Osteoblast (primary cell): ENCODE measurements at regions not wholly inside any gene's neighbourhood (a gene's known extent, or its start where the extent isn't known, plus 50 kb on each side); places are given as distances from the start of the nearest gene placed in this dataset.

ENCODE experiments used
- DNase-seq: peaks from one replicate; pipeline ENCODE4 v3.0.0; 2011; ENCODE audit warnings: low spot score, mixed read lengths; ENCODE audit not compliant: insufficient read length; ENCODE audit errors: missing footprints
- H2AFZ ChIP-seq: 2 replicates; pipeline ENCODE4 v1.6.0; 2011; ENCODE audit warnings: mild to moderate bottlenecking, low read length
- H3K27ac ChIP-seq: 2 replicates; pipeline ENCODE4 v1.5.1; 2011; ENCODE audit warnings: mild to moderate bottlenecking, low read depth, low read length, moderate library complexity
- H3K27me3 ChIP-seq: 2 replicates; pipeline ENCODE4 v1.6.0; 2012; ENCODE audit warnings: mild to moderate bottlenecking, control low read depth, inconsistent platforms, low read length, moderate library complexity; ENCODE audit not compliant: insufficient read depth
- H3K36me3 ChIP-seq: 2 replicates; pipeline ENCODE4 v1.5.1; 2011; ENCODE audit warnings: mild to moderate bottlenecking, low read length, control low read depth, moderate library complexity; ENCODE audit not compliant: insufficient read depth
- H3K4me1 ChIP-seq: 2 replicates; pipeline ENCODE4 v1.5.1; 2011; ENCODE audit warnings: mild to moderate bottlenecking, low read length, control low read depth, moderate library complexity; ENCODE audit not compliant: insufficient read depth
- H3K4me2 ChIP-seq: 2 replicates; pipeline ENCODE4 v1.6.0; 2011; ENCODE audit warnings: mild to moderate bottlenecking, low read length; ENCODE audit not compliant: insufficient read depth
- H3K4me3 ChIP-seq: fragments of 200-600 bp; sonication (generic); 3 replicates; pipeline ENCODE4 v1.5.1; 2012; ENCODE audit warnings: mild to moderate bottlenecking, low read length, inconsistent platforms; ENCODE audit not compliant: insufficient read depth
- H3K79me2 ChIP-seq: 2 replicates; pipeline ENCODE4 v1.6.0; 2012; ENCODE audit warnings: mild to moderate bottlenecking, low read length, control low read depth, inconsistent platforms; ENCODE audit not compliant: insufficient read depth
- H3K9me3 ChIP-seq: 2 replicates; pipeline ENCODE4 v1.5.1; 2011; ENCODE audit warnings: low read depth, low read length, control low read depth
- H4K20me1 ChIP-seq: 2 replicates; pipeline ENCODE4 v1.6.0; 2012; ENCODE audit warnings: mild to moderate bottlenecking, low read length, control low read depth; ENCODE audit not compliant: insufficient read depth
- CTCF ChIP-seq: IDR thresholded peaks from 2 replicates; pipeline ENCODE4 v1.5.1; 2011; ENCODE audit warnings: mild to moderate bottlenecking, low read depth, low read length, moderate library complexity; ENCODE audit errors: extremely low read depth

GRCh38 chr18:51658436-51658835, 461.0 kb upstream of the MEX3C start:
- no peaks in the 10 kb centered on the region for H4K20me1 ChIP-seq
- H3K27ac ChIP-seq, result no peak overlapping the region
- H3K27me3 ChIP-seq, result no peaks in the 10 kb centered on the region
- no peak overlapping the region for H2AFZ ChIP-seq
- H3K79me2 ChIP-seq, result no peaks in the 10 kb centered on the region
- H3K36me3 ChIP-seq, result no peaks in the 10 kb centered on the region
- H3K4me1 ChIP-seq, result no peaks in the 10 kb centered on the region
- H3K9me3 ChIP-seq, result no peaks in the 10 kb centered on the region
- DNase-seq, result no peak
- H3K4me2 ChIP-seq, result no peak overlapping the region
- H3K4me3 ChIP-seq, result no peak overlapping the region
- TF ChIP-seq CTCF, result no peak

- H4K20me1 ChIP-seq, result no peaks in the 10 kb centered on the region
- peak; percentile 2 for DNase-seq
- H3K36me3 ChIP-seq, result no peaks in the 10 kb centered on the region
- no peaks in the 10 kb centered on the region for H3K4me1 ChIP-seq
- H3K4me2 ChIP-seq, result no peak overlapping the region
- H3K27ac ChIP-seq, result no peak overlapping the region
- H2AFZ ChIP-seq, result no peak overlapping the region
- no peaks in the 10 kb centered on the region for H3K9me3 ChIP-seq
- no peak overlapping the region for H3K4me3 ChIP-seq
- no peaks in the 10 kb centered on the region for H3K27me3 ChIP-seq
- TF ChIP-seq CTCF, result no peak
- H3K79me2 ChIP-seq, result no peaks in the 10 kb centered on the region
These were observed 462.3 kb upstream of the MEX3C start for GRCh38 chr18:51659781-51660180.

DNA sequence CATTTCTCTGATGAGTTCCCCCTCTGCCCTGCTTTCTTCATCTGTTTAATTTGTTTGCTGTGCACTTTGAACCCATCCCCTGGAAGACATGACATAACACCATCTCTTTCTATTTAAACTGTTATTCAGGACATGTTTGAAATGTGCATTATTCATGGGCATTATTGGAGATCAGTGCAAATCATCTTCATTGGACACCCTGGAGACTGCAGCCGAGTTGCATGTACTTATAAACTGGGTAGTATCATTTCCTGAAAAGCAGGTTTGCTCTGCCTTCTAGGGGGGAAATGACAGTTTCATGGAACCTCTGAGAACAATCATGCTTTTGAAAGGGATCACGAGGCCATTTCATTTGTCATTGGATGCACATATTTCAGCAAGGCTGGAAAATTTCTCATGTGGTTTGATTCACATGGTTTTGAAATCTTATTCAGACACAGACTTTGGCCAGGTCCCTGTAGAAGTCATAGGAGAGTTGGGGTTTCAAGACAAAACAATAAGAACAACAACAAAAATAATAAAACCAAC, 462.8 kb upstream of the MEX3C start:
- Histone ChIP-seq H3K4me3 (no peak overlapping the region), H4K20me1 (no peaks in the 10 kb centered on the region), H3K79me2 (no peaks in the 10 kb centered on the region), H2AFZ (no peak overlapping the region), H3K9me3 (no peaks in the 10 kb centered on the region), H3K36me3 (no peaks in the 10 kb centered on the region), H3K4me2 (no peak overlapping the region), H3K27me3 (no peaks in the 10 kb centered on the region), H3K27ac (no peak overlapping the region), H3K4me1 (no peaks in the 10 kb centered on the region)
- no peak for TF ChIP-seq CTCF
- DNase-seq, result no peak

DNA sequence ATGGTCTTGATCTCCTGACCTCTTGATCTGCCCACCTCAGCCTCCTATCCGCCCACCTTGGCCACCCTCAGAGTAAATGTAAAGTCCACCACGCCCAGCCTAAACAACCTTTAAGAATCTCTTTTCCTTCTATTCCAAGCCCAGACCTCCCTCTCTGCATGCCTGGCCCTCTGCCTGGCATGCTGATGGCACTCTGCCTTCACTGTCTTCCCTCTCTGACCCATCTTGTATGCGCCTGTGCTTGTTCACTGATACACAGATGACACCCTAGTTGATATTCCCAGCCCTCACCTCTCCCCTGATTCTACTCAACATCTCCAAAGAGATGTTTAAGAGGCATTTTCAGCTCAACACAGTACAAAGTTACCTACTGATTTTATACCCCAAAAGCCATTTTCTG, 466.8 kb upstream of the MEX3C start:
- H3K36me3 ChIP-seq, result no peaks in the 10 kb centered on the region

More for the DNA sequence above, 466.8 kb upstream of the MEX3C start:
- Histone ChIP-seq H3K27me3 (no peaks in the 10 kb centered on the region), H3K4me2 (no peak overlapping the region), H3K27ac (no peak overlapping the region), H3K4me1 (no peaks in the 10 kb centered on the region), H3K79me2 (no peaks in the 10 kb centered on the region), H3K9me3 (no peaks in the 10 kb centered on the region), H3K4me3 (no peak overlapping the region), H2AFZ (no peak overlapping the region), H4K20me1 (no peaks in the 10 kb centered on the region)
- no peak for DNase-seq
- TF ChIP-seq CTCF, result no peak
